HUES6 (cell line): ENCODE measurements at regions not wholly inside any gene's neighbourhood (a gene's known extent, or its start where the extent isn't known, plus 50 kb on each side); places are given as distances from the start of the nearest gene placed in this dataset.

Experiments used
- H3K27ac ChIP-seq: 2 replicates; pipeline ENCODE4 v1.7.0; 2013; ENCODE audit warnings: low read depth, mild to moderate bottlenecking, low read length, inconsistent platforms
- H3K27me3 ChIP-seq: 2 replicates; pipeline ENCODE4 v1.6.1; 2013; ENCODE audit warnings: low read length; ENCODE audit not compliant: control insufficient read depth, insufficient read depth
- H3K36me3 ChIP-seq: 2 replicates; pipeline ENCODE4 v1.6.1; 2013; ENCODE audit warnings: low read length; ENCODE audit not compliant: control insufficient read depth, insufficient read depth
- H3K4me1 ChIP-seq: 2 replicates; pipeline ENCODE4 v1.6.1; 2013; ENCODE audit warnings: low read length; ENCODE audit not compliant: control insufficient read depth, insufficient read depth
- H3K4me3 ChIP-seq: 2 replicates; pipeline ENCODE4 v1.5.1; 2013; ENCODE audit warnings: low read depth, low read length
- H3K9ac ChIP-seq: one replicate; pipeline ENCODE4 v1.6.1; 2013; ENCODE audit warnings: mild to moderate bottlenecking, low read length
- H3K9me3 ChIP-seq: 2 replicates; pipeline ENCODE4 v1.6.1; 2013; ENCODE audit warnings: low read depth, low read length; ENCODE audit not compliant: control insufficient read depth, insufficient read depth

- Histone ChIP-seq H3K36me3 (no peaks in the 10 kb centered on the region), H3K27ac (no peak overlapping the region), H3K4me3 (no peak overlapping the region), H3K9me3 (no peaks in the 10 kb centered on the region), H3K9ac (no peak overlapping the region), H3K4me1 (peaks cover 20% of the 10 kb centered on the region; the same call in 1 of the 2 replicates), H3K27me3 (no peaks in the 10 kb centered on the region)
Measured at GRCh38 chr5:173783371-173783770, 104.8 kb upstream of the CPEB4 start.

- H3K27me3 ChIP-seq, result no peaks in the 10 kb centered on the region
- peaks cover 20% of the 10 kb centered on the region; the same call in 1 of the 2 replicates for H3K4me1 ChIP-seq
- no peak overlapping the region for H3K4me3 ChIP-seq
Measured at GRCh38 chr5:173785400-173785799, 102.7 kb upstream of the CPEB4 start.

GRCh38 chr5:173785866-173786265, 102.3 kb upstream of the CPEB4 start:
- no peak overlapping the region for H3K27ac ChIP-seq
- H3K4me3 ChIP-seq, result no peak overlapping the region
- no peaks in the 10 kb centered on the region for H3K27me3 ChIP-seq
- H3K9me3 ChIP-seq, result no peaks in the 10 kb centered on the region
- H3K9ac ChIP-seq, result no peak overlapping the region
- H3K4me1 ChIP-seq, result peaks cover 20% of the 10 kb centered on the region; the same call in 1 of the 2 replicates
- no peaks in the 10 kb centered on the region for H3K36me3 ChIP-seq

More at GRCh38 chr5:173785400-173785799, 102.7 kb upstream of the CPEB4 start:
- no peaks in the 10 kb centered on the region for H3K9me3 ChIP-seq
- no peaks in the 10 kb centered on the region for H3K36me3 ChIP-seq
- no peak overlapping the region for H3K9ac ChIP-seq
- H3K27ac ChIP-seq, result no peak overlapping the region

GRCh38 chr5:173786286-173787187, 101.6 kb upstream of the CPEB4 start:
- Histone ChIP-seq H3K36me3 (no peaks in the 10 kb centered on the region), H3K9me3 (no peaks in the 10 kb centered on the region), H3K9ac (no peak overlapping the region), H3K27me3 (no peaks in the 10 kb centered on the region), H3K4me1 (peaks cover 19% of the 10 kb centered on the region; the same call in 1 of the 2 replicates), H3K27ac (no peak overlapping the region), H3K4me3 (no peak overlapping the region)

GRCh38 chr5:173789031-173789920, 98.9 kb upstream of the CPEB4 start:
- H3K9me3 ChIP-seq, result no peaks in the 10 kb centered on the region
- peaks cover 11% of the 10 kb centered on the region; the same call in 1 of the 2 replicates for H3K4me1 ChIP-seq
- no peak overlapping the region for H3K27ac ChIP-seq
- H3K4me3 ChIP-seq, result no peak overlapping the region
- no peak overlapping the region for H3K9ac ChIP-seq
- no peaks in the 10 kb centered on the region for H3K27me3 ChIP-seq
- no peaks in the 10 kb centered on the region for H3K36me3 ChIP-seq

GRCh38 chr5:173790177-173790719, 97.9 kb upstream of the CPEB4 start:
- Histone ChIP-seq H3K9me3 (no peaks in the 10 kb centered on the region), H3K36me3 (no peaks in the 10 kb centered on the region), H3K4me3 (no peak overlapping the region), H3K4me1 (peaks cover 14% of the 10 kb centered on the region; the same call in 1 of the 2 replicates), H3K27me3 (no peaks in the 10 kb centered on the region), H3K27ac (no peak overlapping the region), H3K9ac (no peak overlapping the region)

GRCh38 chr5:173790836-173791546, 97.2 kb upstream of the CPEB4 start:
- Histone ChIP-seq H3K9ac (no peak overlapping the region), H3K9me3 (no peaks in the 10 kb centered on the region), H3K27ac (no peak overlapping the region), H3K4me1 (peaks cover 12% of the 10 kb centered on the region; the same call in 1 of the 2 replicates), H3K27me3 (no peaks in the 10 kb centered on the region), H3K4me3 (no peak overlapping the region), H3K36me3 (no peaks in the 10 kb centered on the region)

- H3K27me3 ChIP-seq, result no peaks in the 10 kb centered on the region
- H3K36me3 ChIP-seq, result no peaks in the 10 kb centered on the region
- no peak overlapping the region for H3K27ac ChIP-seq
- no peaks in the 10 kb centered on the region for H3K9me3 ChIP-seq
- H3K4me1 ChIP-seq, result 0 out of 2 replicates have a peak, but pooled peaks cover 3% of the 10 kb centered on the region
- no peak overlapping the region for H3K9ac ChIP-seq
- no peak overlapping the region for H3K4me3 ChIP-seq
Measured at GRCh38 chr5:173791878-173792277, 96.3 kb upstream of the CPEB4 start.

GRCh38 chr5:173792781-173793547, 95.2 kb upstream of the CPEB4 start:
- H3K4me1 ChIP-seq, result 0 out of 2 replicates have a peak, but pooled peaks cover 3% of the 10 kb centered on the region
- no peak overlapping the region for H3K4me3 ChIP-seq
- no peak overlapping the region for H3K9ac ChIP-seq
- no peaks in the 10 kb centered on the region for H3K36me3 ChIP-seq
- H3K27me3 ChIP-seq, result no peaks in the 10 kb centered on the region
- no peaks in the 10 kb centered on the region for H3K9me3 ChIP-seq
- no peak overlapping the region for H3K27ac ChIP-seq
